ENCODE measurements at regions not wholly inside any gene's neighbourhood (a gene's known extent, or its start where the extent isn't known, plus 50 kb on each side); places are given as distances from the start of the nearest gene placed in this dataset.

DNA sequence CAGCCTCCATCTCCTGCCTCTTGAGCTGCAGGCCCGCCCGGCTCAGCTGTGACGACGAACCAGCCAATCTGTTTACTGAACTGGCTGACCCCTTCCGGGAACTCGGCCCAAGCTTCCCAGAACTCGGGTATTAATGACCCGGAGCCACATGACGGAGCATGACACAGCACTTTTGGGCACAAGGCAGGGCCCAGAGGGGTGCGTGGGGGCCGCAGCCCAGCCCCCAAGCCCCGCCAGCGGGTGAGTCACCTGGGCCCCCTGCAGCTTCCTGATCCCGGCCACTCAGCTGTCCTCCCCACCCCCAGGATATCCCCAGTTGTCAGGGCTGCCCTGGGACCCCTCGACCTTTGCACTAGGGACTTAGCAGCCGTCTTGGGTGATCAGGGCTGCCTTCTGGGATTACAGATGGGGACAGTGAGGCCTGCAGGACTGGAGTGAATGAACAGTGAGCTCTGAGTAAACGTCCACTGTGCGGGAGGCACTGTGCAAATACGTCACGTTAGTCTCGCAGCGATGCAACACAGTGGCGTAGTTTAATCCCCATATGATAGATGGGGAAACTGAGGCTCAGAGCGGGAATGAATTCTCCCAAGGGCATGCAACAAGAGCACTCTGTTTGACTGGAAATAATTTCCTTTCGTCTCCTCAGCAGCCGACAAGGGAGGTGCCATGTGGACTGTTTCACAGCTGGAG, 102.1 kb downstream of the CEBPB start:
- H3K9me3 ChIP-seq (replicated peaks; ENCODE audit: control insufficient read depth, insufficient read depth, low read length): no peaks in the 10 kb centered on the region
- FAIRE-seq (peak; percentile 93), DNase-seq (ENCODE audit: low read depth, low spot score) (peak; percentile 80)
- H3K4me2 ChIP-seq (ENCODE audit: insufficient read depth, low read length): no peak overlapping the region
- H3K4me3 ChIP-seq (replicated peaks in 1 of 3; ENCODE audit: insufficient read depth in 1 of 3, low read depth in 1 of 3, low read length in 3 of 3): no peak overlapping the region
- H3K9ac ChIP-seq (replicated peaks; ENCODE audit: extremely low read depth, insufficient read depth, low read length): peak overlapping the region; percentile 4
- H4K20me1 ChIP-seq (replicated peaks; ENCODE audit: control insufficient read depth, extremely low read depth, insufficient read depth, low read length): no peaks in the 10 kb centered on the region
- no peaks in the 10 kb centered on the region for H3K36me3 ChIP-seq (ENCODE audit: control insufficient read depth in 2 of 2, extremely low read depth in 1 of 2, insufficient read depth in 2 of 2, low read length in 2 of 2)
- peak overlapping the region; percentile 67 for H3K27ac ChIP-seq (ENCODE audit: insufficient read depth, low read depth, low read length)
- TF ChIP-seq POLR2AphosphoS5 (IDR thresholded peaks at IDR 0.05; ENCODE audit: insufficient read depth, low read depth, low read length): peak; percentile 31
- TF ChIP-seq POLR2A (IDR thresholded peaks at IDR 0.05; ENCODE audit: low read depth, low read length): no peak
- TF ChIP-seq FOS (IDR thresholded peaks at IDR 0.05; ENCODE audit: borderline replicate concordance, insufficient read depth, low read length): peak; percentile 14
- no peak for TF ChIP-seq JUN (IDR thresholded peaks at IDR 0.05; ENCODE audit: borderline replicate concordance, insufficient read depth, insufficient read length, low read depth)
- TF ChIP-seq, protein P1, sequence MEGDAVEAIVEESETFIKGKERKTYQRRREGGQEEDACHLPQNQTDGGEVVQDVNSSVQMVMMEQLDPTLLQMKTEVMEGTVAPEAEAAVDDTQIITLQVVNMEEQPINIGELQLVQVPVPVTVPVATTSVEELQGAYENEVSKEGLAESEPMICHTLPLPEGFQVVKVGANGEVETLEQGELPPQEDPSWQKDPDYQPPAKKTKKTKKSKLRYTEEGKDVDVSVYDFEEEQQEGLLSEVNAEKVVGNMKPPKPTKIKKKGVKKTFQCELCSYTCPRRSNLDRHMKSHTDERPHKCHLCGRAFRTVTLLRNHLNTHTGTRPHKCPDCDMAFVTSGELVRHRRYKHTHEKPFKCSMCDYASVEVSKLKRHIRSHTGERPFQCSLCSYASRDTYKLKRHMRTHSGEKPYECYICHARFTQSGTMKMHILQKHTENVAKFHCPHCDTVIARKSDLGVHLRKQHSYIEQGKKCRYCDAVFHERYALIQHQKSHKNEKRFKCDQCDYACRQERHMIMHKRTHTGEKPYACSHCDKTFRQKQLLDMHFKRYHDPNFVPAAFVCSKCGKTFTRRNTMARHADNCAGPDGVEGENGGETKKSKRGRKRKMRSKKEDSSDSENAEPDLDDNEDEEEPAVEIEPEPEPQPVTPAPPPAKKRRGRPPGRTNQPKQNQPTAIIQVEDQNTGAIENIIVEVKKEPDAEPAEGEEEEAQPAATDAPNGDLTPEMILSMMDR (IDR thresholded peaks at IDR 0.05; ENCODE audit: extremely low read depth in 1 of 2, insufficient read depth in 1 of 2, low read depth in 1 of 2, low read length in 2 of 2): no peak
- TF ChIP-seq EZH2 (IDR thresholded peaks at IDR 0.05; ENCODE audit: borderline replicate concordance, low read depth, low read length, severe bottlenecking): no peak
- TF ChIP-seq, protein P2, sequence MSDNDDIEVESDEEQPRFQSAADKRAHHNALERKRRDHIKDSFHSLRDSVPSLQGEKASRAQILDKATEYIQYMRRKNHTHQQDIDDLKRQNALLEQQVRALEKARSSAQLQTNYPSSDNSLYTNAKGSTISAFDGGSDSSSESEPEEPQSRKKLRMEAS (IDR thresholded peaks at IDR 0.05; ENCODE audit: insufficient read depth, insufficient read length): no peak
- no peak for TF ChIP-seq GATA2 (IDR thresholded peaks at IDR 0.05; ENCODE audit: insufficient read depth, insufficient read length, low read depth, low read length)
- no peak for TF ChIP-seq MYC (IDR thresholded peaks at IDR 0.05; ENCODE audit: low read depth, low read length)
- ChIA-PET CTCF (interaction anchor here (0.6 to 1.5 kb wide), 3 partner anchors 9 to 101 kb away, joined by 3 to 4 read pairs (median 3); no protein-coding TSS in a partner anchor), POLR2A (interaction anchor here (0.6 kb wide), 1 partner anchor 232 kb away, joined by 6 read pairs; no protein-coding TSS in a partner anchor)
- peaks cover 14% of the 10 kb centered on the region for H3K4me1 ChIP-seq (ENCODE audit: control insufficient read depth, extremely low read depth, insufficient read depth, low read length)
- H2AFZ ChIP-seq (ENCODE audit: low read depth, low read length): peak overlapping the region; percentile 29
- no peaks in the 10 kb centered on the region for H3K9me1 ChIP-seq (replicated peaks; ENCODE audit: control insufficient read depth, extremely low read depth, insufficient read depth, low read length)
- no peaks in the 10 kb centered on the region for H3K79me2 ChIP-seq (ENCODE audit: control insufficient read depth, insufficient read depth, low read length)
- H3K27me3 ChIP-seq (ENCODE audit: control insufficient read depth in 2 of 2, insufficient read depth in 2 of 2, low read length in 2 of 2): no peaks in the 10 kb centered on the region
- dilution Hi-C loops (cut with MboI; ENCODE audit: extremely low pct_ligation_motif_present, low sequenced_read_pairs) (no loop called here), intact Hi-C loops (cut with micrococcal nuclease) (no loop called here)
- BruUV-seq (replicated peaks): no TSS peak

Measured in endothelial cell of umbilical vein (primary cell).